IMR-90 (cell line): ENCODE measurements at regions not wholly inside any gene's neighbourhood (a gene's known extent, or its start where the extent isn't known, plus 50 kb on each side); places are given as distances from the start of the nearest gene placed in this dataset.

Experiments used
- ATAC-seq: fragments of 200-7000 bp; cut with Tn5 transposase; 2 replicates; pipeline ENCODE4 v1.9.1; 2020; ENCODE audit warnings: low read depth, mild to moderate bottlenecking, moderate library complexity
- BruUV-seq: library from RNA; stranded (reverse); fragments of 400-500 nt; replicated peaks from 2 replicates; lab custom pipeline; 2021; lab: Mats Ljungman, UMichigan
- CTCF ChIA-PET: fragments of 300-600 bp; formaldehyde crosslinking; extraction: SDS; loops from one replicate; lab custom pipeline; 2021; ENCODE audit warnings: antibody characterized with exemption; lab: Yijun Ruan, JAX
- POLR2A ChIA-PET: fragments of 300-600 bp; sonication (Branson Sonifier 250); formaldehyde crosslinking; loops from one replicate; lab custom pipeline; 2022; ENCODE audit warnings: antibody characterized with exemption; ENCODE audit not compliant: unreplicated experiment; lab: Charles Lee
- DNase-seq: peaks from one replicate; pipeline ENCODE4 v3.0.0; 2013
- H2AFZ ChIP-seq: replicated peaks from 2 replicates; pipeline ENCODE3; 2013; ENCODE audit warnings: low read length, mild to moderate bottlenecking; ENCODE audit not compliant: poor library complexity
- H2AK5ac ChIP-seq: 2 replicates; pipeline ENCODE4 v1.6.1; 2013; ENCODE audit warnings: low read depth, low read length, inconsistent platforms
- H2AK9ac ChIP-seq: replicated peaks from 2 replicates; pipeline ENCODE3; 2013; ENCODE audit warnings: mild to moderate bottlenecking, low read depth, low read length, moderate library complexity; ENCODE audit not compliant: poor library complexity
- H2BK120ac ChIP-seq: 2 replicates; pipeline ENCODE4 v1.6.1; 2013; ENCODE audit warnings: low read depth, low read length, inconsistent platforms
- H2BK15ac ChIP-seq: 3 replicates; pipeline ENCODE4 v1.6.1; 2013; ENCODE audit warnings: low read depth, low read length, inconsistent platforms
- H2BK20ac ChIP-seq: 2 replicates; pipeline ENCODE4 v1.6.1; 2013; ENCODE audit warnings: low read depth, mild to moderate bottlenecking, inconsistent platforms, low read length, moderate library complexity
- H2BK5ac ChIP-seq: 2 replicates; pipeline ENCODE4 v1.6.1; 2013; ENCODE audit warnings: mild to moderate bottlenecking, low read depth, low read length, inconsistent platforms; ENCODE audit not compliant: poor library complexity, severe bottlenecking
- H3K14ac ChIP-seq: replicated peaks from 2 replicates; pipeline ENCODE4 v1.6.1; 2013; ENCODE audit warnings: low read depth, low read length, inconsistent platforms
- H3K18ac ChIP-seq: 2 replicates; pipeline ENCODE4 v1.6.1; 2013; ENCODE audit warnings: low read depth, low read length, control low read depth
- H3K23ac ChIP-seq: 2 replicates; pipeline ENCODE4 v1.6.1; 2013; ENCODE audit warnings: low read depth, low read length, inconsistent platforms
- H3K27ac ChIP-seq: 2 replicates; pipeline ENCODE4 v1.5.1; 2013; ENCODE audit warnings: mild to moderate bottlenecking, control low read depth, low read length; ENCODE audit not compliant: insufficient read depth
- H3K27me3 ChIP-seq: 2 replicates; pipeline ENCODE4 v1.6.1; 2013; ENCODE audit warnings: low read length; ENCODE audit not compliant: control insufficient read depth, insufficient read depth
- H3K36me3 ChIP-seq: 2 replicates; pipeline ENCODE4 v1.6.1; 2013; ENCODE audit warnings: low read length, mixed read lengths; ENCODE audit not compliant: control insufficient read depth, insufficient read depth
- H3K4ac ChIP-seq: 2 replicates; pipeline ENCODE4 v1.6.1; 2013; ENCODE audit warnings: low read depth, low read length, inconsistent platforms
- H3K4me1 ChIP-seq: 2 replicates; pipeline ENCODE4 v1.6.1; 2013; ENCODE audit warnings: low read length, mixed read lengths; ENCODE audit not compliant: control insufficient read depth, insufficient read depth
- H3K4me2 ChIP-seq: 2 replicates; pipeline ENCODE4 v1.6.1; 2013; ENCODE audit warnings: low read depth, mild to moderate bottlenecking, control low read depth, low read length, moderate library complexity
- H3K4me3 ChIP-seq: 2 replicates; pipeline ENCODE4 v1.5.1; 2013; ENCODE audit warnings: low read depth, mild to moderate bottlenecking, control low read depth, low read length, moderate library complexity; ENCODE audit not compliant: insufficient read depth
- H3K56ac ChIP-seq: 2 replicates; pipeline ENCODE4 v1.6.1; 2013; ENCODE audit warnings: low read length, inconsistent platforms; ENCODE audit not compliant: insufficient read depth; ENCODE audit errors: extremely low read depth
- H3K79me1 ChIP-seq, 2 experiments: 2 replicates each; pipeline ENCODE4 v1.6.1; 2013; ENCODE audit warnings: low read length in 2 of 2, inconsistent platforms in 1 of 2, low read depth in 1 of 2
- H3K9ac ChIP-seq: 2 replicates; pipeline ENCODE4 v1.6.1; 2013; ENCODE audit warnings: low read depth, low read length, control low read depth
- H3K9me1 ChIP-seq: 2 replicates; pipeline ENCODE4 v1.6.1; 2013; ENCODE audit warnings: low read length, inconsistent platforms; ENCODE audit not compliant: insufficient read depth
- H3K9me3 ChIP-seq: 2 replicates; pipeline ENCODE4 v1.6.1; 2013; ENCODE audit warnings: low read length; ENCODE audit not compliant: control insufficient read depth, insufficient read depth
- H4K20me1 ChIP-seq: 2 replicates; pipeline ENCODE4 v1.6.1; 2013; ENCODE audit warnings: low read length, inconsistent platforms; ENCODE audit not compliant: insufficient read depth
- H4K5ac ChIP-seq: 2 replicates; pipeline ENCODE4 v1.6.1; 2013; ENCODE audit warnings: mild to moderate bottlenecking, low read depth, low read length, control low read depth
- H4K8ac ChIP-seq, 2 experiments: 2 replicates each; pipeline ENCODE4 v1.6.1; 2013; ENCODE audit warnings: low read depth in 2 of 2, low read length in 2 of 2, control low read depth in 1 of 2, inconsistent platforms in 1 of 2
- H4K91ac ChIP-seq: 2 replicates; pipeline ENCODE4 v1.6.1; 2013; ENCODE audit warnings: low read depth, low read length, inconsistent platforms; ENCODE audit not compliant: insufficient read depth
- CHD1 ChIP-seq: IDR thresholded peaks from 2 replicates; pipeline ENCODE4 v1.6.1; 2012; ENCODE audit warnings: low read depth, low read length, improper control_type of control experiment
- ELK1 ChIP-seq: fragments of 150-350 bp; IDR thresholded peaks from 2 replicates; pipeline ENCODE4 v1.6.1; 2016; ENCODE audit warnings: low read depth, mild to moderate bottlenecking, low read length, moderate library complexity, borderline replicate concordance
- FOS ChIP-seq: fragments of 150-350 bp; IDR thresholded peaks from 2 replicates; pipeline ENCODE4 v1.6.1; 2016; ENCODE audit warnings: low read depth, low read length
- MAZ ChIP-seq: IDR thresholded peaks from 2 replicates; pipeline ENCODE4 v1.6.1; 2012; ENCODE audit warnings: low read depth, mild to moderate bottlenecking, low read length, improper control_type of control experiment, moderate library complexity, borderline replicate concordance
- NFE2L2 ChIP-seq: fragments of 150-350 bp; IDR thresholded peaks from 2 replicates; pipeline ENCODE4 v1.6.1; 2016; ENCODE audit warnings: low read depth, mild to moderate bottlenecking, low read length
- RFX5 ChIP-seq: IDR thresholded peaks from 2 replicates; pipeline ENCODE4 v1.8.0; 2012; ENCODE audit warnings: low read depth, mild to moderate bottlenecking, low read length, moderate library complexity
- WGBS, 2 experiments: methylation state at CpG; one replicate each; pipeline versions ENCODE4 v1.1.5 to v1.1.7; 2013; ENCODE audit warnings: missing lambda C conversion rate in 2 of 2; ENCODE audit not compliant: insufficient read length in 1 of 2; ENCODE audit errors: extremely low coverage in 2 of 2; 5-methylcytosine and 5-hydroxymethylcytosine counted together
- dilution Hi-C: fragments of 300-500 bp; cut with HindIII; formaldehyde crosslinking; loops from one replicate; pipeline ENCODE4 v1.14.3; 2018; ENCODE audit warnings: low sequenced_read_pairs; ENCODE audit not compliant: unreplicated experiment
- in situ Hi-C: fragments of 300-500 bp; cut with MboI; formaldehyde crosslinking; loops from 3 replicates; pipeline ENCODE4 v1.14.3; 2019; ENCODE audit warnings: low sequenced_read_pairs, inconsistent platforms, mixed read lengths
- intact Hi-C: fragments of 100-400 bp; cut with micrococcal nuclease; formaldehyde crosslinking; loops from 2 replicates; pipeline ENCODE4 v1.10.0; 2022

DNA sequence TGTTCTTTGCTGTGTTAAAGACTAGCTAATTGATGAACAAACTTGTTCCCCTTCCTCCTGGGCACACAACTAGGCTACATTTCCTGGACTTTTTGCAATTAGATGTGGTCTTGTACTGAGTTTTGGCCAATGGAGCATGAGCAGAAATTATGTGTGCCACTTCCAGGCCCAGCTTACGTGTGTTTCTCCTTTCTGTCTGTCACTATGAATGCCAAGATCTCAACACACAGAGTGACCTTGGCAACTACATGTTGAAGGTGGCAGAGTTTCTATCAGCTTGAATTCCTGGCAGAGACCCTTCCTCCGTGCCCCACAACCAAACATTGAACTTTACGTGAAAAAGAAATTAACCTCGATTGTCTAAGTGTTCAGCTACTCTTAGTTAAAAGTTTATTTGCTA lies 81.7 kb upstream of the PIAS1 start:
- Histone ChIP-seq H3K18ac (no peak overlapping the region), H3K27me3 (peaks cover 10% of the 10 kb centered on the region), H4K20me1 (no peaks in the 10 kb centered on the region), H3K14ac (no peak overlapping the region), H4K8ac (no peak overlapping the region), H2BK120ac (no peak overlapping the region), H3K4me3 (no peak overlapping the region), H2AK9ac (no peak overlapping the region), H4K5ac (no peak overlapping the region), H3K27ac (no peak overlapping the region), H3K23ac (no peak overlapping the region), H3K79me1 (no peaks in the 10 kb centered on the region), H3K56ac (no peak overlapping the region), H2BK5ac (no peak overlapping the region), H3K9ac (no peak overlapping the region), H2AK5ac (no peak overlapping the region), H3K36me3 (no peaks in the 10 kb centered on the region), H2BK15ac (no peak overlapping the region), H3K4me2 (no peak overlapping the region), H3K4me1 (no peaks in the 10 kb centered on the region; the same call in 1 of the 2 replicates), H3K9me1 (0 out of 2 replicates have a peak, but pooled peaks cover 3% of the 10 kb centered on the region), H2AFZ (no peak overlapping the region), H3K9me3 (peaks cover 2% of the 10 kb centered on the region; the same call in 1 of the 2 replicates), H3K4ac (no peak overlapping the region), H4K91ac (no peak overlapping the region), H2BK20ac (no peak overlapping the region; the same call in 1 of the 2 replicates)
- CTCF ChIA-PET = interaction anchor here (0.7 kb wide), 1 partner anchor 65 kb away, joined by 3 read pairs; no protein-coding TSS in a partner anchor
- no TSS peak for BruUV-seq
- POLR2A ChIA-PET = no interaction called here
- no peak for TF ChIP-seq NFE2L2
- no peak for TF ChIP-seq FOS
- TF ChIP-seq RFX5 = no peak
- TF ChIP-seq MAZ = no peak
- TF ChIP-seq ELK1 = no peak
- TF ChIP-seq CHD1 = no peak
- dilution Hi-C loops (no loop called here), in situ Hi-C loops (no loop called here), intact Hi-C loops (no loop called here)
- DNase-seq = no peak
- no CpG with 5 or more reads among the region's 4 CpGs for WGBS, 2 experiments
- no peak for ATAC-seq
